DND-41 (cell line): ENCODE measurements at regions not wholly inside any gene's neighbourhood (a gene's known extent, or its start where the extent isn't known, plus 50 kb on each side); places are given as distances from the start of the nearest gene placed in this dataset.

Experiments
- ATAC-seq: fragments of 200-7000 bp; cut with Tn5 transposase; 3 replicates; pipeline ENCODE4 v1.9.1; 2021; ENCODE audit warnings: low read depth; ENCODE audit not compliant: insufficient read depth
- DNase-seq: peaks from one replicate; pipeline ENCODE4 v3.0.0-alpha.2; 2020
- H2AFZ ChIP-seq: 2 replicates; pipeline ENCODE4 v1.6.0; 2012; ENCODE audit warnings: low read depth, low read length
- H3K27ac ChIP-seq: 2 replicates; pipeline ENCODE4 v1.5.1; 2012; ENCODE audit warnings: low read length, inconsistent platforms
- H3K27me3 ChIP-seq: fragments of 200-600 bp; sonication (generic); 2 replicates; pipeline ENCODE4 v1.6.0; 2012; ENCODE audit warnings: low read length, mild to moderate bottlenecking, inconsistent platforms; ENCODE audit not compliant: insufficient read depth, poor library complexity
- H3K36me3 ChIP-seq: 2 replicates; pipeline ENCODE4 v1.5.1; 2012; ENCODE audit warnings: low read length, inconsistent platforms; ENCODE audit not compliant: insufficient read depth
- H3K4me1 ChIP-seq: 2 replicates; pipeline ENCODE4 v1.5.1; 2012; ENCODE audit warnings: mild to moderate bottlenecking, low read length; ENCODE audit not compliant: insufficient read depth
- H3K4me2 ChIP-seq: 2 replicates; pipeline ENCODE4 v1.6.0; 2012; ENCODE audit warnings: mild to moderate bottlenecking, moderate library complexity, low read length, inconsistent platforms; ENCODE audit not compliant: insufficient read depth
- H3K4me3 ChIP-seq, 2 experiments: fragments of 200-600 bp in 1 of 2; shearing (Covaris generic) in 1 of 2; 2 replicates each; pipeline ENCODE4 v1.5.1; 2012 to 2016; ENCODE audit warnings: inconsistent platforms in 2 of 2, low read length in 2 of 2, mild to moderate bottlenecking in 2 of 2, low read depth in 1 of 2, moderate library complexity in 1 of 2
- H3K79me2 ChIP-seq: 2 replicates; pipeline ENCODE4 v1.6.0; 2012; ENCODE audit warnings: low read length, inconsistent platforms; ENCODE audit not compliant: insufficient read depth
- H3K9ac ChIP-seq: 2 replicates; pipeline ENCODE4 v1.6.0; 2012; ENCODE audit warnings: low read depth, mild to moderate bottlenecking, inconsistent platforms, low read length, moderate library complexity
- H3K9me3 ChIP-seq: 2 replicates; pipeline ENCODE4 v1.5.1; 2012; ENCODE audit warnings: low read length, moderate library complexity, mild to moderate bottlenecking, inconsistent platforms; ENCODE audit not compliant: insufficient read depth, severe bottlenecking
- H4K20me1 ChIP-seq: 2 replicates; pipeline ENCODE4 v1.6.0; 2012; ENCODE audit warnings: low read length; ENCODE audit not compliant: insufficient read depth
- EZH2 ChIP-seq: IDR thresholded peaks from 3 replicates; pipeline ENCODE4 v1.6.1; 2012; ENCODE audit warnings: borderline replicate concordance, low read depth, mild to moderate bottlenecking, moderate library complexity, low read length, inconsistent platforms; ENCODE audit not compliant: severe bottlenecking
- TF ChIP-seq, protein P1 (sequence below): IDR thresholded peaks from 2 replicates; pipeline ENCODE4 v1.5.1; 2012; ENCODE audit warnings: borderline replicate concordance, low read length, moderate library complexity, mild to moderate bottlenecking; ENCODE audit not compliant: poor library complexity, severe bottlenecking; ENCODE audit errors: extremely low read depth

DNA sequence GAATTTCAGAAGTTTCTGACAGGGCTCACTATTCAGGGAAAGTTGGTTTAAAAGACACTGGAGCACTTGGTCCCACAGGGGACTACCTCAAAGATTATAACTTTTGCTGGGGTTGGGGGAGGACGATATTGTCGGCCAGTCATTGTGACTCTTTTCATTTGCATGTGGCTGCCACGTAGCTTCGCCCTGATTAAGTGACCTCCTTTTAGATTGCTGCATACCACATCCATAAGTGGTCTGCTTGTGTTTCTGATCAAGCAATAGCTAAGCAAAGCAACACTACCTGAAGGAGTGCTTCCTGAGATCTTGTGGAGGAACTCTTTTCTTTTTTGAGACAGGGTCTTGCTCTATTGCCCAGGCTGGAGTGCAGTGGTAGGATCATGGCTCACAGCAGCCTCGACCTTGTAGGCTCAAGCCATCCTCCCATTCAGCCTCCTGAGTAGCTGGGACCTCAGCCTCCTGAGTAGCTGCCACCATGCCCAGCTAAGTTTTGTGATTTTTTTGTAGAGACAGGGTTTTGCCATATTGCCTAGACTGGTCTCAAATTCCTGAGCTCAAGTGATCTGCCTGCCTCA, 691.3 kb downstream of the EPM2A start:
- Histone ChIP-seq H2AFZ (no peak overlapping the region), H3K79me2 (no peaks in the 10 kb centered on the region), H3K9ac (no peak overlapping the region), H4K20me1 (no peaks in the 10 kb centered on the region), H3K9me3 (no peaks in the 10 kb centered on the region), H3K36me3 (no peaks in the 10 kb centered on the region), H3K4me1 (no peaks in the 10 kb centered on the region), H3K27me3 (no peaks in the 10 kb centered on the region), H3K27ac (no peak overlapping the region), H3K4me2 (no peak overlapping the region), H3K4me3 (no peak overlapping the region)
- TF ChIP-seq EZH2: no peak
- TF ChIP-seq, protein P1, sequence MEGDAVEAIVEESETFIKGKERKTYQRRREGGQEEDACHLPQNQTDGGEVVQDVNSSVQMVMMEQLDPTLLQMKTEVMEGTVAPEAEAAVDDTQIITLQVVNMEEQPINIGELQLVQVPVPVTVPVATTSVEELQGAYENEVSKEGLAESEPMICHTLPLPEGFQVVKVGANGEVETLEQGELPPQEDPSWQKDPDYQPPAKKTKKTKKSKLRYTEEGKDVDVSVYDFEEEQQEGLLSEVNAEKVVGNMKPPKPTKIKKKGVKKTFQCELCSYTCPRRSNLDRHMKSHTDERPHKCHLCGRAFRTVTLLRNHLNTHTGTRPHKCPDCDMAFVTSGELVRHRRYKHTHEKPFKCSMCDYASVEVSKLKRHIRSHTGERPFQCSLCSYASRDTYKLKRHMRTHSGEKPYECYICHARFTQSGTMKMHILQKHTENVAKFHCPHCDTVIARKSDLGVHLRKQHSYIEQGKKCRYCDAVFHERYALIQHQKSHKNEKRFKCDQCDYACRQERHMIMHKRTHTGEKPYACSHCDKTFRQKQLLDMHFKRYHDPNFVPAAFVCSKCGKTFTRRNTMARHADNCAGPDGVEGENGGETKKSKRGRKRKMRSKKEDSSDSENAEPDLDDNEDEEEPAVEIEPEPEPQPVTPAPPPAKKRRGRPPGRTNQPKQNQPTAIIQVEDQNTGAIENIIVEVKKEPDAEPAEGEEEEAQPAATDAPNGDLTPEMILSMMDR: no peak
- ATAC-seq (no peak), DNase-seq (no peak)

DNA sequence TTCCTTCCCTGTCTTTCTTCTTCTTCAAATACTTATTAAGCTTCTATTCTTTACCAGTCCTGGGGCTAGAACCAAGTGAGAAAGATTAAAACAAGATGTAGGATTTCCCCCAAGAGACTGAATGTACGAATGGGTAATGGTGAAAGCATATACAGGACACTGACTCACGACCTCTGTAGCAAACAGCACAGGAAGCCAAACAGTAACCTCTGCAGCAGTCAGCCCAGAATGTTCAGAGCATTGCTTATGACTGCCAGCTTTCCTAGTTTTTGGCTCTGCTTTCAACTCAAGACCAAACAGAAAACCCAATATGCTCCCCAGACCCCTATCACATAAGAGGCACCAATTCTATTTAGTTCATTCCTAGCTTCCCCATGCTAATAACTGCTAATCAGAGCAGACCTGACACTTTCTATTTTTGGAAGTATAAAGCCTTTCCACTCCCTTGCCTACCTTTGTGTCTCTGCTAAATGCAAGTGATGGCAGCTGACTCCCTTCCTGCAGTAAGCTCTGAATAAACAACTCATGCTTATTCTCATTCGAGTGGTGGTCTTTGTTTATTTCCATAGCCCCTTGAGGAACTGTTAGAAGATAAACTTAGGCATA, 690.6 kb downstream of the EPM2A start:
- H3K27ac ChIP-seq: no peak overlapping the region
- H4K20me1 ChIP-seq: no peaks in the 10 kb centered on the region
- ATAC-seq: no peak
- H3K9ac ChIP-seq: no peak overlapping the region
- H3K4me2 ChIP-seq: no peak overlapping the region
- no peak overlapping the region for H3K4me3 ChIP-seq
- H3K27me3 ChIP-seq: no peaks in the 10 kb centered on the region
- H3K4me1 ChIP-seq: no peaks in the 10 kb centered on the region
- TF ChIP-seq, protein P1: no peak
- TF ChIP-seq EZH2: no peak
- H3K36me3 ChIP-seq: no peaks in the 10 kb centered on the region
- no peak overlapping the region for H2AFZ ChIP-seq
- H3K9me3 ChIP-seq: no peaks in the 10 kb centered on the region
- H3K79me2 ChIP-seq: no peaks in the 10 kb centered on the region
- DNase-seq: no peak

DNA sequence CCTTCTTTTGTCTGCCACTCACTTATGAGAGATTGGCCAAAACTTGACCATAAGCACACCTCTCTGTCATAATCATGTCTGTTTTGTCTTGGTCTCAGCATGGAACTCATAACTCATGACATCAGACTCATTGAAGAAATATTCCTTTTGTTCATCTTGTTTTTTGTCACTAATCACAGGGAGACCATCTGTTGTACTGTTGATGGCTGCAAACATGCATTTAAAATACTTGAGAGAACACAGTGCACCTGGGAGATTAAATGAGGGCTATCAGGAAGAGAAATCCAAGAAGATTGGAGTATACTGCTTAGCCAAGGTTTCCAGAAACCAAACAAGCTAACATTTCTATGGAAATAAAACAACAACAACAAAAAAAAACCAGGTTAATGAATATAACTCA, 689.7 kb downstream of the EPM2A start:
- H3K36me3 ChIP-seq: no peaks in the 10 kb centered on the region
- H3K4me2 ChIP-seq: no peak overlapping the region
- H3K9ac ChIP-seq: no peak overlapping the region
- TF ChIP-seq, protein P1: no peak
- no peak for TF ChIP-seq EZH2
- DNase-seq (no peak), ATAC-seq (no peak)
- H3K79me2 ChIP-seq: no peaks in the 10 kb centered on the region
- no peak overlapping the region for H3K4me3 ChIP-seq
- H3K9me3 ChIP-seq: no peaks in the 10 kb centered on the region
- no peak overlapping the region for H2AFZ ChIP-seq
- H3K27me3 ChIP-seq: no peaks in the 10 kb centered on the region
- H3K4me1 ChIP-seq: no peaks in the 10 kb centered on the region
- no peak overlapping the region for H3K27ac ChIP-seq
- no peaks in the 10 kb centered on the region for H4K20me1 ChIP-seq
